HEK293 (cell line): ENCODE measurements at regions not wholly inside any gene's neighbourhood (a gene's known extent, or its start where the extent isn't known, plus 50 kb on each side); places are given as distances from the start of the nearest gene placed in this dataset.

Experiments used
- KLF7 ChIP-seq: fragments of 450-650 bp; formaldehyde crosslinking; IDR thresholded peaks from 2 replicates; pipeline ENCODE4 v1.5.1; 2016; ENCODE audit warnings: missing biosample characterization, missing genetic modification characterization, borderline replicate concordance
- ZBTB1 ChIP-seq: fragments of 450-650 bp; formaldehyde crosslinking; IDR thresholded peaks from 2 replicates; pipeline ENCODE4 v1.5.1; 2016; ENCODE audit warnings: missing biosample characterization, missing genetic modification characterization
- TF ChIP-seq, protein P1 (sequence below): fragments of 450-650 bp; formaldehyde crosslinking; IDR thresholded peaks from 2 replicates; pipeline ENCODE4 v1.5.1; 2016; ENCODE audit warnings: missing biosample characterization, missing genetic modification characterization

DNA sequence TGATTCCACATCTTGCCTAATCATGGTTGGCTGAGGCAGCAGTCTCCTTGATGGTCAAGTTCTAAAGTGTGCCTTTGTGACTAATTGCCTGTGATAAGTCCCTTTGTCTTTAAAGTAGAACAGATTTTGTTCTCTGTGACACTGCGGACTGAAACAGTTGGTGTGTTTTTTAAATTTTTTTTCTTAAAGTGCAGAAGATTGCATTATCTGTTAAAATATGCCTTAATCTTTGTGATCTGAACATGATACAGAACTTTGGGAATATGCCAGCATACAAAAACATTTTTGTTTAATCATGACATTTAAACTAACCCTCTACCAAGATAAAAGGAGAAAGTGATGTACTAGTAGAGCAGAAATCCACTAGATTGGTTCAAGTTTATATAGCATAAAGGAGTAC is 1260.6 kb upstream of the ADGRL2 start:
- TF ChIP-seq, protein P1, sequence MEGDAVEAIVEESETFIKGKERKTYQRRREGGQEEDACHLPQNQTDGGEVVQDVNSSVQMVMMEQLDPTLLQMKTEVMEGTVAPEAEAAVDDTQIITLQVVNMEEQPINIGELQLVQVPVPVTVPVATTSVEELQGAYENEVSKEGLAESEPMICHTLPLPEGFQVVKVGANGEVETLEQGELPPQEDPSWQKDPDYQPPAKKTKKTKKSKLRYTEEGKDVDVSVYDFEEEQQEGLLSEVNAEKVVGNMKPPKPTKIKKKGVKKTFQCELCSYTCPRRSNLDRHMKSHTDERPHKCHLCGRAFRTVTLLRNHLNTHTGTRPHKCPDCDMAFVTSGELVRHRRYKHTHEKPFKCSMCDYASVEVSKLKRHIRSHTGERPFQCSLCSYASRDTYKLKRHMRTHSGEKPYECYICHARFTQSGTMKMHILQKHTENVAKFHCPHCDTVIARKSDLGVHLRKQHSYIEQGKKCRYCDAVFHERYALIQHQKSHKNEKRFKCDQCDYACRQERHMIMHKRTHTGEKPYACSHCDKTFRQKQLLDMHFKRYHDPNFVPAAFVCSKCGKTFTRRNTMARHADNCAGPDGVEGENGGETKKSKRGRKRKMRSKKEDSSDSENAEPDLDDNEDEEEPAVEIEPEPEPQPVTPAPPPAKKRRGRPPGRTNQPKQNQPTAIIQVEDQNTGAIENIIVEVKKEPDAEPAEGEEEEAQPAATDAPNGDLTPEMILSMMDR (tag by site-specific recombination), result no peak
- TF ChIP-seq KLF7 (tag by site-specific recombination) (no peak), ZBTB1 (no peak)
